ENCODE measurements at regions not wholly inside any gene's neighbourhood (a gene's known extent, or its start where the extent isn't known, plus 50 kb on each side); places are given as distances from the start of the nearest gene placed in this dataset.
A peak's percentile ranks its signal among the peaks of the same experiment; 100 is the strongest.
"Not testable (repeated sequence)": the region's sequence is repeated elsewhere in the genome, so short reads cannot be mapped to it uniquely, and the experiment has no call there.

DNA sequence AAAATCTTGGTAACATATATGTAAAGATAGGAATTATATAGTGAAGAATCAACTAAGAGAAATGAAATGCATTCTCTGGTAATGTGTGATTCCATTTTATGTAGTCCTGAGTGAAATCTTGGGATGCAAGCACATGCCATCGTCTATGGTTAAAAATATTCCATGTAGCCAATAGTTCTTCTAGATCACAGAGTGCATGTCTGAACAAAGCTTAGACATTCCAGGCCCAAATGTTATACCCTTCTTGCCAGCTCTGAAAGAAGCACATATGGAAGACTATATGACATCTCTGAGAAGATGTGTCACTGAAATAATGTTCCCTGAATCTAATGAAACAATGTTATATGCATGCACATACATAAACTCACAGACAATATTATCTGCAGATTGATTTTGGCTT lies 92.3 kb upstream of the TFPI start:
- no peaks in the 10 kb centered on the region for H3K9me3 Mint-ChIP-seq
- no peaks in the 10 kb centered on the region for H3K4me1 Mint-ChIP-seq
- no peaks in the 10 kb centered on the region for H3K36me3 Mint-ChIP-seq

DNA sequence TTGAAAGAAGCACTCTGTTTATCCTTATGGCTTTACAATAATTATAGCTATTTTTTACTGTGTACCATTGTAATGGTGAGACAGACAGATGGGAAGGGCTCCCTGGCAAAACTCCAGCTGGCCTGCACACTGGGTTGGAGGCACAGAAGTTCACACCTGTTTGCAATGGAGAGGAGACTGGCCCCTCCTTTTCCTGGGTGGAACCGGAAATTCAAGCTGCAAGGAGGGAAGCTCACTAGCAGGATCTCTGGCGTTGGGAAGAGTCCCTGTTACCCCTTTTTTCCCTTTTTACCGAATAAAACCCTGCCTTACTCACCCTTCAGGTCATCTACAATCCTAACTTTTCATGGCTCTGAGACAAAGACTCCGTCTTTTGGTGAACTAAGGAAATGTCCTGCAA lies 100.3 kb upstream of the TFPI start:
- Mint-ChIP-seq H3K36me3 (peaks cover 2% of the 10 kb centered on the region), H3K27me3 (no peaks in the 10 kb centered on the region), H3K9me3 (no peaks in the 10 kb centered on the region), H3K27ac (no peak overlapping the region), H3K4me1 (no peaks in the 10 kb centered on the region), H3K4me3 (no peak overlapping the region)

More for the DNA sequence above, 92.3 kb upstream of the TFPI start:
- Mint-ChIP-seq H3K27me3 (no peaks in the 10 kb centered on the region), H3K4me3 (no peak overlapping the region), H3K27ac (no peak overlapping the region)

- Mint-ChIP-seq H3K36me3 (peaks cover 2% of the 10 kb centered on the region), H3K27ac (no peak overlapping the region)
Observed at GRCh38 chr2:187655001-187655400, 100.8 kb upstream of the TFPI start.

GRCh38 chr2:187656123-187656522 lies 101.9 kb upstream of the TFPI start:
- Mint-ChIP-seq H3K36me3 (peaks cover 2% of the 10 kb centered on the region), H3K9me3 (peaks cover 0 to 2% (median 0%) of the 10 kb centered on the region in 3 donors), H3K27me3 (no peaks in the 10 kb centered on the region), H3K27ac (no peak overlapping the region), H3K4me3 (no peak overlapping the region), H3K4me1 (no peaks in the 10 kb centered on the region)

More at GRCh38 chr2:187655001-187655400, 100.8 kb upstream of the TFPI start:
- no peaks in the 10 kb centered on the region for H3K4me1 Mint-ChIP-seq
- H3K9me3 Mint-ChIP-seq = no peaks in the 10 kb centered on the region
- H3K4me3 Mint-ChIP-seq = no peak overlapping the region
- no peaks in the 10 kb centered on the region for H3K27me3 Mint-ChIP-seq

GRCh38 chr2:187658952-187659525 lies 104.8 kb upstream of the TFPI start:
- H3K27ac Mint-ChIP-seq = no peak overlapping the region
- H3K27me3 Mint-ChIP-seq = no peaks in the 10 kb centered on the region
- H3K4me1 Mint-ChIP-seq = no peaks in the 10 kb centered on the region
- H3K9me3 Mint-ChIP-seq = peaks cover 2 to 4% (median 3%) of the 10 kb centered on the region in 3 donors
- H3K36me3 Mint-ChIP-seq = no peaks in the 10 kb centered on the region
- no peak overlapping the region for H3K4me3 Mint-ChIP-seq

GRCh38 chr2:187676050-187676449 lies 121.8 kb upstream of the TFPI start:
- not testable (repeated sequence) for H3K4me3 Mint-ChIP-seq, H3K36me3 Mint-ChIP-seq, H3K27me3 Mint-ChIP-seq, H3K4me1 Mint-ChIP-seq, H3K27ac Mint-ChIP-seq, H3K9me3 Mint-ChIP-seq

- Mint-ChIP-seq H3K9me3 (peaks cover 0 to 3% (median 3%) of the 10 kb centered on the region in 3 donors), H3K27me3 (no peaks in the 10 kb centered on the region), H3K4me3 (no peak overlapping the region), H3K4me1 (no peaks in the 10 kb centered on the region), H3K27ac (no peak overlapping the region), H3K36me3 (no peaks in the 10 kb centered on the region)
Observed at GRCh38 chr2:187679454-187679853, 125.2 kb upstream of the TFPI start.

GRCh38 chr2:187684174-187684573 lies 129.9 kb upstream of the TFPI start:
- Mint-ChIP-seq H3K36me3 (no peaks in the 10 kb centered on the region), H3K9me3 (peaks cover 0 to 4% (median 2%) of the 10 kb centered on the region in 3 donors), H3K4me3 (no peak overlapping the region), H3K4me1 (no peaks in the 10 kb centered on the region), H3K27ac (no peak overlapping the region), H3K27me3 (no peaks in the 10 kb centered on the region)

- H3K4me3 Mint-ChIP-seq = no peak overlapping the region
- H3K27me3 Mint-ChIP-seq = no peaks in the 10 kb centered on the region
- H3K27ac Mint-ChIP-seq = no peak overlapping the region
- H3K9me3 Mint-ChIP-seq = peaks cover 2 to 6% (median 5%) of the 10 kb centered on the region in 3 donors
- H3K36me3 Mint-ChIP-seq = no peaks in the 10 kb centered on the region
- H3K4me1 Mint-ChIP-seq = no peaks in the 10 kb centered on the region
Observed at GRCh38 chr2:187686416-187687024, 132.3 kb upstream of the TFPI start.

DNA sequence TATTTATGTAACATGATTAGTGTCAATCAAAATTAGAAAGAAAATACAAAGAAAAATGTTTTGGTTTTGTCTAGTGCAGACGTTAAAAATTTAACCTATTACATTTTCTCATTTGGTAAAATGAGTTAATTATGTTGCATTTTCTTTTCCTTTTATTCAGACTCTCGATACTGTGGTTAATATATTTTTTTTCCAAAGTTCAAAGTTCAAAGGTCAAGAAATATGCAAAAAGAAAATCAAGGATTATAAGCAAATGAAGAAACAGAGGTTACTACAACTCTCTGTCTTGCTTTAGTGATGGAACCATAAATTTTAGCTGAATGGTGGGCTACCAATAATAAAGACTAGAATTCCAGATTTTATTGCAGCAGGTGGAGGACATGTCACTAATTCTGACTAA lies 133.3 kb upstream of the TFPI start:
- H3K36me3 Mint-ChIP-seq = no peaks in the 10 kb centered on the region
- peaks cover 2 to 6% (median 5%) of the 10 kb centered on the region in 3 donors for H3K9me3 Mint-ChIP-seq
- no peak overlapping the region for H3K4me3 Mint-ChIP-seq
- H3K27ac Mint-ChIP-seq = no peak overlapping the region
- H3K27me3 Mint-ChIP-seq = no peaks in the 10 kb centered on the region
- H3K4me1 Mint-ChIP-seq = no peaks in the 10 kb centered on the region

DNA sequence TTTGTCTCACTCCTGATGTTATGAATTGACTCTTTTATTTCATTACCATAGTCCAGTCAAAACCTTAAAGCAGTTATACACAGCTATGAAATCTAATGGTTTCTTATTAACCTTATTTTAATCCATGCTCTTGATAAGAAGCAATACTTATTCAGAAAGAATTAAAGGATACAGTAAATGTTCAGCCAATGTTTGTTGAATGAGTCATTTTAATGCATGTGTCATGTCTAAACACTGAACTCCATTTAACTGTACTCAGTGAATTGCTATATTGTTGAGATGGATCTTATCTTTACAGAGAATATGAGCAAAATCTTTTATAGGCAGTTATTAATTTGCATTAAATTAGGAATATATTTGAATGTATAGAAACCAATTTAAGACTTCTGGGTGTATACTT lies 135.1 kb upstream of the TFPI start:
- H3K9me3 Mint-ChIP-seq = peaks cover 0 to 6% (median 5%) of the 10 kb centered on the region in 3 donors

GRCh38 chr2:187693923-187694322 lies 139.7 kb upstream of the TFPI start:
- no peak overlapping the region for H3K4me3 Mint-ChIP-seq
- no peaks in the 10 kb centered on the region for H3K36me3 Mint-ChIP-seq
- no peak overlapping the region for H3K27ac Mint-ChIP-seq
- H3K27me3 Mint-ChIP-seq = no peaks in the 10 kb centered on the region
- H3K4me1 Mint-ChIP-seq = no peaks in the 10 kb centered on the region
- H3K9me3 Mint-ChIP-seq = peaks cover 0 to 5% (median 5%) of the 10 kb centered on the region in 3 donors

More for the DNA sequence above, 135.1 kb upstream of the TFPI start:
- Mint-ChIP-seq H3K36me3 (no peaks in the 10 kb centered on the region), H3K27ac (no peak overlapping the region), H3K27me3 (no peaks in the 10 kb centered on the region), H3K4me3 (no peak overlapping the region), H3K4me1 (no peaks in the 10 kb centered on the region)

DNA sequence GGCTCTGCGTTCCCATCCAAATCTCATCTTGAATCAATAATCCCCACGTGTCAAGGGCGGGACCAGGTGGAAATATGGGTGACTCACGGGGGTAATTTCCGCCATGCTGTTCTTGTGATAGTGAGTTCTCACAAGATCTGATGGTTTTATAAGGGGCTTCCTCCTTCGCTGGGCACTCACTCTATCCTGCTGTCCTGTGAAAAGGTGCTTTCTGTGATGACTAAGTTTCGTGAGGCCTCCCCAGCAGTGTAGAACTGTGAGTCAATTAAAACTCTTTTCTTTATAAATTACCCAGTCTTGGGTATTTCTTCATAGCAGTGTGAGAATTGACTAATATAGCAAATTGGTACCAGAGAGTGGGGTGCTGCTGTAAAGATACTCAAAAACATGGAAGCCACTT lies 142.4 kb upstream of the TFPI start:
- not testable (repeated sequence) for H3K4me3 Mint-ChIP-seq, H3K27me3 Mint-ChIP-seq, H3K27ac Mint-ChIP-seq, H3K9me3 Mint-ChIP-seq, H3K36me3 Mint-ChIP-seq, H3K4me1 Mint-ChIP-seq

DNA sequence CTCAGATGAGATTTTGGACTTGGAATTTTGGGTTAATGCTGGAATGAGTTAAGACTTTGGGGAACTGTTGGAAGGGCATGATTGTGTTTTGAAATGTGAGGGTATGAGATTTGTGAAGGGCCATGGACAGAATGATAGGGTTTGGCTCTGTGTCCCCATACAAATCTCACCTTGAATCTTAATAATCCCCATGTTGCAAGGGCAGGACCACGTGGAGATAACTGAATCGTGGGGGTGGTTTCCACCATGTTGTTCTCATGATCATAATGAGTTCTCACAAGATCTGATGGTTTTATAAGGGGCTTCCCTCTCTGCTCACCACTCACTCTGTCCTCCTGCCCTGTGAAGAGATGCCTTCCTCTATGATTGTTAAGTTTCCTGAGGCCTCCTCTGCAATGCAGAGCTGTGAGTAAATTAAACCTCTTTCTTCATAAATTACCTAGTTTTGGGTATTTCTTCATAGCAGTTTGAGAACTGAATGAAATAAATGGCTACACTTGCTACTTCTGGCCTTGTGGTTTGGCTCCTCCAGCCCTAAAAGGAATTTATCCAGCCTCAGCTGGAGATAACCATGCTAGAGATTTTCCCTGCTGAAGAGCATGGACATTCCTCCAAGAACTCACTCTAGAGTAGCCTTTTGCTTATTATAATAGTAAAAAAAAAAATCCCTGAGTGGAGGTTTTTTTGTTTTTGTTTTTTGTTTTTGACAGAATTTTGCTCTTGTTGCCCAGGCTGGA lies 144.3 kb upstream of the TFPI start:
- Mint-ChIP-seq H3K36me3 (no peaks in the 10 kb centered on the region), H3K9me3 (peaks cover 0 to 14% (median 2%) of the 10 kb centered on the region in 3 donors), H3K27ac (no peak overlapping the region), H3K4me1 (no peaks in the 10 kb centered on the region), H3K4me3 (no peak overlapping the region), H3K27me3 (no peaks in the 10 kb centered on the region)

DNA sequence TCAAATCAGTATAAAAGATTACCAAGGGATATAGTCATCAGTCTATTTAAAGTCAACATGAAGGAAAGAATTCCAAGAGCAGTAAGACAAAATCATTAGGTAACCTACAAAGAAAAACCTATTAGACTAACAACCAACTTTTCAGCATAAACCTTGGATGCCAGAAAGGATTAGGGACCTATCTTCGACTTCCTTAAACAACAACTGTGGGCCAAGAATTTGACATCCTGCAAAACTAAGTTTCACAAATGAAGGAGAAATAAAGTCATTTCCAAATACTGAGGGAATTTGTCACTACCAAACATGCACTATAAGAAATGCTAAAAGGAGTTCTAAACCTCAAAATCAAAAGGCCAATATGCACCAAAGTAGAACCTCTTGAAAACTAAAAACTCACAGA lies 147.9 kb upstream of the TFPI start:
- Mint-ChIP-seq H3K36me3 (no peaks in the 10 kb centered on the region), H3K27ac (no peak overlapping the region), H3K9me3 (peaks cover 0 to 18% (median 4%) of the 10 kb centered on the region in 3 donors), H3K27me3 (no peaks in the 10 kb centered on the region), H3K4me3 (no peak overlapping the region), H3K4me1 (no peaks in the 10 kb centered on the region)

- no peaks in the 10 kb centered on the region for H3K27me3 Mint-ChIP-seq
- no peaks in the 10 kb centered on the region for H3K36me3 Mint-ChIP-seq
- no peaks in the 10 kb centered on the region for H3K4me1 Mint-ChIP-seq
- H3K4me3 Mint-ChIP-seq = no peak overlapping the region
- peaks cover 0 to 19% (median 2%) of the 10 kb centered on the region in 3 donors for H3K9me3 Mint-ChIP-seq
- peak overlapping the region in 1 of 3 donors; percentile 32 for H3K27ac Mint-ChIP-seq
Observed at GRCh38 chr2:187708272-187708671, 154.0 kb upstream of the TFPI start.

Measured in IgD-negative memory B cell (primary cell).